ENCODE measurements at regions not wholly inside any gene's neighbourhood (a gene's known extent, or its start where the extent isn't known, plus 50 kb on each side); places are given as distances from the start of the nearest gene placed in this dataset.

GRCh38 chr6:142669471-142670351, 275.3 kb downstream of the HIVEP2 start:
- H4K20me1 ChIP-seq (ENCODE audit: insufficient read depth), result no peaks in the 10 kb centered on the region
- CTCF ChIA-PET, result no interaction called here
- no TSS peak for BruUV-seq (replicated peaks)

GRCh38 chr6:142671791-142672190, 273.2 kb downstream of the HIVEP2 start:
- H3K9me2 ChIP-seq (ENCODE audit: insufficient read depth), result no peaks in the 10 kb centered on the region
- BruUV-seq (replicated peaks), result no TSS peak
- H3K9me3 ChIP-seq (ENCODE audit: insufficient read depth, low read depth), result no peaks in the 10 kb centered on the region
- POLR2A ChIA-PET (ENCODE audit: unreplicated experiment), result no interaction called here
- no peaks in the 10 kb centered on the region for H3K4me1 ChIP-seq (replicated peaks; ENCODE audit: insufficient read depth)
- no peak for TF ChIP-seq CTCF (conservative IDR thresholded peaks at IDR 0.05)
- no peak overlapping the region for H3K27ac ChIP-seq
- H4K20me1 ChIP-seq (ENCODE audit: insufficient read depth), result no peaks in the 10 kb centered on the region
- H3K4me2 ChIP-seq, result no peak overlapping the region
- H2AFZ ChIP-seq, result 0 out of 2 replicates have a peak overlapping the region, but pooled peaks have one; percentile 52
- H3K79me2 ChIP-seq (ENCODE audit: low read depth), result no peaks in the 10 kb centered on the region
- intact Hi-C loops (cut with micrococcal nuclease; ENCODE audit: unreplicated experiment), result no loop called here
- H3F3A ChIP-seq (ENCODE audit: insufficient read depth, low read depth), result no peaks in the 10 kb centered on the region
- no peak overlapping the region for H3K4me3 ChIP-seq
- H3K27me3 ChIP-seq (ENCODE audit: insufficient read depth, low read depth), result no peaks in the 10 kb centered on the region
- DNase-seq, result no peak
- CTCF ChIA-PET, result no interaction called here
- H3K36me3 ChIP-seq (ENCODE audit: low read depth), result no peaks in the 10 kb centered on the region

More at GRCh38 chr6:142669471-142670351, 275.3 kb downstream of the HIVEP2 start:
- no peak overlapping the region for H3K4me3 ChIP-seq
- no peak overlapping the region for H2AFZ ChIP-seq
- H3K4me1 ChIP-seq (replicated peaks; ENCODE audit: insufficient read depth), result no peaks in the 10 kb centered on the region
- no peak for DNase-seq
- no peaks in the 10 kb centered on the region for H3K79me2 ChIP-seq (ENCODE audit: low read depth)
- no peak overlapping the region for H3K4me2 ChIP-seq
- intact Hi-C loops (cut with micrococcal nuclease; ENCODE audit: unreplicated experiment), result no loop called here
- no peaks in the 10 kb centered on the region for H3K9me2 ChIP-seq (ENCODE audit: insufficient read depth)
- H3K27ac ChIP-seq, result no peak overlapping the region
- H3K9me3 ChIP-seq (ENCODE audit: insufficient read depth, low read depth), result no peaks in the 10 kb centered on the region
- TF ChIP-seq EZH2 (IDR thresholded peaks at IDR 0.05; ENCODE audit: low read depth) (no peak), CTCF (conservative IDR thresholded peaks at IDR 0.05) (no peak)
- H3F3A ChIP-seq (ENCODE audit: insufficient read depth, low read depth), result no peaks in the 10 kb centered on the region
- no peaks in the 10 kb centered on the region for H3K27me3 ChIP-seq (ENCODE audit: insufficient read depth, low read depth)
- POLR2A ChIA-PET (ENCODE audit: unreplicated experiment), result no interaction called here
- no peaks in the 10 kb centered on the region for H3K36me3 ChIP-seq (ENCODE audit: low read depth)

- Histone ChIP-seq H3K9me3 (ENCODE audit: insufficient read depth, low read depth) (no peaks in the 10 kb centered on the region), H3K9me2 (ENCODE audit: insufficient read depth) (no peaks in the 10 kb centered on the region), H3K79me2 (ENCODE audit: low read depth) (no peaks in the 10 kb centered on the region), H4K20me1 (ENCODE audit: insufficient read depth) (no peaks in the 10 kb centered on the region), H3K4me3 (no peak overlapping the region), H2AFZ (no peak overlapping the region), H3K4me2 (no peak overlapping the region), H3K27ac (no peak overlapping the region), H3K27me3 (ENCODE audit: insufficient read depth, low read depth) (no peaks in the 10 kb centered on the region), H3K36me3 (ENCODE audit: low read depth) (no peaks in the 10 kb centered on the region), H3K4me1 (replicated peaks; ENCODE audit: insufficient read depth) (no peaks in the 10 kb centered on the region), H3F3A (ENCODE audit: insufficient read depth, low read depth) (no peaks in the 10 kb centered on the region)
- TF ChIP-seq EZH2 (IDR thresholded peaks at IDR 0.05; ENCODE audit: low read depth) (no peak), CTCF (conservative IDR thresholded peaks at IDR 0.05) (no peak)
- intact Hi-C loops (cut with micrococcal nuclease; ENCODE audit: unreplicated experiment), result no loop called here
- POLR2A ChIA-PET (ENCODE audit: unreplicated experiment), result no interaction called here
- CTCF ChIA-PET, result no interaction called here
- no peak for DNase-seq
- BruUV-seq (replicated peaks), result no TSS peak
Observed at GRCh38 chr6:142675517-142675916, 269.5 kb downstream of the HIVEP2 start.

All from PC-9 (cell line).